22Rv1 (cell line): ENCODE measurements at regions not wholly inside any gene's neighbourhood (a gene's known extent, or its start where the extent isn't known, plus 50 kb on each side); places are given as distances from the start of the nearest gene placed in this dataset.

Experiments
- H3K27ac ChIP-seq: fragments of 450-650 bp; 2 replicates; pipeline ENCODE4 v1.5.1; 2017
- ZFX ChIP-seq: fragments of 450-650 bp; IDR thresholded peaks from 2 replicates; pipeline ENCODE4 v1.6.1; 2017; ENCODE audit warnings: antibody characterized with exemption, borderline replicate concordance
- TF ChIP-seq, protein P1 (sequence below): fragments of 450-650 bp; IDR thresholded peaks from 2 replicates; pipeline ENCODE4 v1.5.1; 2017; ENCODE audit warnings: mild to moderate bottlenecking

DNA sequence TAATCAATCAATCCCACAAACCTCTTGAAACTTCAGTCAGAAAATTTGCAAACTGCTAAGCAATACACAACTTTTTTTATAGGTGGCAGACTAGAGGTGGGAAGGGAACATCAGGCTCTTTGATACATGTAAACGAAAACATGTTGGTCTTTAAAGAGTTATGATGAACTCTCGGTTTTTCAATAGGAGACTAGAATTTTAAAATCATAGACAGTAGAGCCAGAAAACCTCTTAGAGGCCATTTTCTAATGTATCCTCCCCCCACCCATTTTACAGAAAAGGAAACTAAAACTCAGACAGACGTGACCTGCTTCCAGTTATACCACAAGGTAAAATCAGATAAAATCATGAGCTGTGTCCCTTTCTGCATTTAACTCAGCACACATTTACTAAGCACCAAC is 179.1 kb upstream of the LPP start:
- H3K27ac ChIP-seq: no peak overlapping the region
- TF ChIP-seq, protein P1, sequence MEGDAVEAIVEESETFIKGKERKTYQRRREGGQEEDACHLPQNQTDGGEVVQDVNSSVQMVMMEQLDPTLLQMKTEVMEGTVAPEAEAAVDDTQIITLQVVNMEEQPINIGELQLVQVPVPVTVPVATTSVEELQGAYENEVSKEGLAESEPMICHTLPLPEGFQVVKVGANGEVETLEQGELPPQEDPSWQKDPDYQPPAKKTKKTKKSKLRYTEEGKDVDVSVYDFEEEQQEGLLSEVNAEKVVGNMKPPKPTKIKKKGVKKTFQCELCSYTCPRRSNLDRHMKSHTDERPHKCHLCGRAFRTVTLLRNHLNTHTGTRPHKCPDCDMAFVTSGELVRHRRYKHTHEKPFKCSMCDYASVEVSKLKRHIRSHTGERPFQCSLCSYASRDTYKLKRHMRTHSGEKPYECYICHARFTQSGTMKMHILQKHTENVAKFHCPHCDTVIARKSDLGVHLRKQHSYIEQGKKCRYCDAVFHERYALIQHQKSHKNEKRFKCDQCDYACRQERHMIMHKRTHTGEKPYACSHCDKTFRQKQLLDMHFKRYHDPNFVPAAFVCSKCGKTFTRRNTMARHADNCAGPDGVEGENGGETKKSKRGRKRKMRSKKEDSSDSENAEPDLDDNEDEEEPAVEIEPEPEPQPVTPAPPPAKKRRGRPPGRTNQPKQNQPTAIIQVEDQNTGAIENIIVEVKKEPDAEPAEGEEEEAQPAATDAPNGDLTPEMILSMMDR: peak; percentile 19; the same call in 1 of the 2 replicates
- no peak for TF ChIP-seq ZFX

DNA sequence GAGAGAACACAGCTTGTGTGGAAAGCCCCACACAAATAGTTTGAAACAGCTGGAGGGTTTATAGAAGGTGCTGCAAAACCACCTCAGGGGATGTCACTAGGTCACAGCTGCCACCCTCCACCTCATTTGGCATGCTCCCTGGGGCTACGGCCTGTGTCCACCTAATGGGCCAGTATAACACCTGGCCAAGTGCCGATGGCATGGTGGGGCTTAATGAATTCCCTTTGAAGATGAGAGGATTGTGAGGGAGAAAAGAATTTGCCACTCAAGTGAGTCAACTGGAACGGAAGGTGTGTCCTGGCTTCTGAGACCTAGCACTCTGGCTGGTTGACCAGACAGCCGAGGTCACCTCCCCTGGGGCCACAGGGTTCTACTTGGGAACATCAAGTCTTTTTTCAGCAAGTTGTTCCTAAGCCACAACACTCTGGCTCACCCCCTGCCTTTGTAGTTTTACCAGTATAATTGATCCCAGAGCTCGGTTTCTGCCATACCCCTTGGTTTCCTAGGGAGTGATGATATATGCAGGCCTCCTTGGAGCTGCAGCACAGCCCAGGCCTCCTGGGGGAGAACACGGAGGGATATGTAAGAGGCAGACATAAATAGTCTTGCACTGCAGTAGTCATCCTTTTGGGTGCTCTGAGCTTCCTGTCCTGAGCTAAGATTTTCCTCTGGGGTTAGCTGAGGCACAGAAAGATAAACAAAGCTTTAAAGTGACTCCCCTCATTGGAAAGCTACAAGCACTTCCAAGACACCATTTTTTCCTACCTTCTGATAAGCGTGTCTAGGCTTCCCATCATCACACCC is 178.2 kb upstream of the LPP start:
- no peak overlapping the region for H3K27ac ChIP-seq
- no peak for TF ChIP-seq ZFX
- TF ChIP-seq, protein P1: no peak

DNA sequence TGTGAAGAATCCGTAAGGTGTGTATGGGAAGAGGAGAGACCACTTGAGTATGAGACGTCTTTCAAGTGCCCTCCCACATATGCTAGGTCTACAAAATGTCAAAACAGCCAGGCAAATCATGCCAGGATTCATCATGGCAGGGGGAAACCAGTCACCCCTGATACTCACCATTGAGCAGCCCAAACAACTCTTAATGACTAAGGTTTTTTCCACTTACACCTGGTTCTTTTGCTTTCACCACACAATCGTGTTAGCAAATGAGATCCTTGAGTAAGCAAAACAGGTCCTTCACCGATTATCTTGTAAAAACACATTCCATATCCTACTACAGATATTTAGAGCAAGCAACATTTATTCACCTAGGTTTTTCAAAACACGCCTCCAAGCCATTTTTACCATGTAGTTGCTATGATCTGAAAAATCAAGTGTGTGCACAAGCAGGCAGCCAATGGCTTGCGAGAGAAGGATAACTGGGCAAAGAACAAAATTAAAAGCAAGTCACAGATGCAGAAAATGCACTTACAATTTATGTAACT is 177.5 kb upstream of the LPP start:
- H3K27ac ChIP-seq: no peak overlapping the region
- TF ChIP-seq ZFX: no peak
- TF ChIP-seq, protein P1: no peak

DNA sequence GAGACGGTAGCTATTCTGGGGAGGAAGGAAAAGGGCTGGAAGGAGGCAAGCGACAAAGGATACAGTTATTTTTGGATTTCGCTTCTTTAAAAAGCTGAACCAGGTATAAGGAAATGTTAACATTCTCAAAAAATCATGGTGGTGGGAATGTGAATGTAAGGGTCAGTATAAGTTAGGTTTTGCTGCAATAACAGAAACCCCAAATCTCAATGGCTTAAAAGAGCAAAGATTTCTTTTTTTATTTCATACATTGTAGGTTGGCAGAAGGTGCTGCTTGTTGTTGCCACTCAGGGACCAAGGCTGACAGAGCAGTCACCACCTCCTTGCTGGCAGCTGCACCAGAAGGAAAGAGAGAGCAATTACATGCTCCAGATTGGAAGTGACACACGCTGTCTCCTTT is 176.3 kb upstream of the LPP start:
- no peak for TF ChIP-seq ZFX
- TF ChIP-seq, protein P1: no peak
- H3K27ac ChIP-seq: no peak overlapping the region

DNA sequence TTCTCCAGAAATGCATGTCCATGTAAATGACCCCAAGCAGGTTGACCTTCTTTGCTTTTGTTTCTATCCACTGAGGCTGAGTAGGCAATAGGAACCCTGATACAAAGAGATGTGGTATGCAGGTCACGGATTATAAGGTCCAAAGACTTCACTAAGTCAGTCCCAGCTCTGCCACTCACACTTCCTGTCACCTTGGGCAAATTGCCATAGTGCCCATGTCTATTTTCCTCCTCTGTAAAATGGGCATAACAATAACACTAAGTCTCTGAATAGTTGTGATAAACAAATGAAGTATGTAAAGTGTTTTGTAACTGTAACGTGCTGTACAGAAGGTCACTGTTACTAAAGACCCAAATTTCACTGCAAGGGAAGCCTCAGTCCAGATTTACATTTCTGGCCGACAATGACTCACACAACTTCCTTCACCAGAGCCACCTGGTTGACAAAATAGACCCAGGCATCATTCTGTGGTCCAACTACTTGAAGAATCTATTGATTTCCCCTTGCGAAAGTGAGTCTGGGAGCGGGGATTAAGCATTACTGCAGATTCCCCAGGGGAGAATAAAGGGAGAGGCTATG is 175.4 kb upstream of the LPP start:
- no peak for TF ChIP-seq ZFX
- TF ChIP-seq, protein P1: no peak
- H3K27ac ChIP-seq: no peak overlapping the region

DNA sequence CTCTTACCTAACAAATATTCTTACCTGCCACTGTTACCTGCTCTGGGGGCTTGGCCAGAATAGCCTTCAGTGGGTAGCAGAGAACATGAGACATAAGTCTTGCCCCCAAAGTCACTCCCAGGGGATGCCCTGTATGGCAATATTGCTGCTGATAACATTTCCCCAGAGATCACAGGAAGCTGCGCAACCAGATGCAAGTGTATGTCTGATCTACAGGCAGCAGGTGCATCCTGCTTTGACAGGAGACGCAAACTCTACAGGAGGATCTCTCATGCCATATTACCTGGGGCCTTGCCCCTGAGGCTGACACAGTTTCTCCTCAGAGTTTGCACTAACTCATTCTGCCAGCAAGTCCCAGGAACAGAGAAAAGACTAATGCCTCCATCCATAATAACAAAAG is 174.4 kb upstream of the LPP start:
- TF ChIP-seq, protein P1: no peak
- no peak for TF ChIP-seq ZFX
- H3K27ac ChIP-seq: no peak overlapping the region

DNA sequence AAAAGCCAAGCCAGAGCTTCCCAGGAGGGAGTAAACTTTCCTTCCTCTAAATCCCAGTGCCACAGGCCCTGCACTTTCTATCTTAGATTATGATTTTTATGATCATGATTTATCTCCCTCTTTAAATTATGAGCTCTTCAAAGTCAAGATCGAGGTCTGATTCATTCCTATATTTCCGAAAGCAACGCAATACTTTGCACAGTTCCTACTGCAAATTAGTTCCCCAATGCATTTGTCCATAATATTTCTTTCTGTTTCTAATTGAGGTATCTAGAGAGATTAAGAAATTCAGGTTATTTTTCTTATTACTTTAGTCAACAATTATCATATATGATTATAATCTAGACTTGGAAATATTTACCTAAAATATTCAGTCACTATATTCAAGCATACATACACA is 173.1 kb upstream of the LPP start:
- TF ChIP-seq ZFX: no peak
- TF ChIP-seq, protein P1: no peak
- no peak overlapping the region for H3K27ac ChIP-seq
